Suprapubic skin (tissue), 4 donors: ENCODE measurements at regions not wholly inside any gene's neighbourhood (a gene's known extent, or its start where the extent isn't known, plus 50 kb on each side); places are given as distances from the start of the nearest gene placed in this dataset.

Experiments
- CTCF ChIP-seq, 2 donors: fragments of 200-600 bp in 1 of 2; fragments of 450-650 bp in 1 of 2; sonication (generic) in 1 of 2; IDR thresholded peaks; one replicate each; pipeline ENCODE4 v1.5.1; 2016 to 2019; ENCODE audit warnings: antibody characterized with exemption in 2 of 2, mild to moderate bottlenecking in 1 of 2, moderate library complexity in 1 of 2
- EP300 ChIP-seq: sonication (generic); formaldehyde crosslinking; IDR thresholded peaks from one replicate; pipeline ENCODE4 v1.6.1; 2017; ENCODE audit warnings: antibody characterized with exemption
- POLR2AphosphoS5 ChIP-seq, 3 donors: sonication (generic); formaldehyde crosslinking; IDR thresholded peaks; one replicate each; pipeline ENCODE4 v1.6.1; 2017; ENCODE audit warnings: antibody characterized with exemption in 3 of 3

DNA sequence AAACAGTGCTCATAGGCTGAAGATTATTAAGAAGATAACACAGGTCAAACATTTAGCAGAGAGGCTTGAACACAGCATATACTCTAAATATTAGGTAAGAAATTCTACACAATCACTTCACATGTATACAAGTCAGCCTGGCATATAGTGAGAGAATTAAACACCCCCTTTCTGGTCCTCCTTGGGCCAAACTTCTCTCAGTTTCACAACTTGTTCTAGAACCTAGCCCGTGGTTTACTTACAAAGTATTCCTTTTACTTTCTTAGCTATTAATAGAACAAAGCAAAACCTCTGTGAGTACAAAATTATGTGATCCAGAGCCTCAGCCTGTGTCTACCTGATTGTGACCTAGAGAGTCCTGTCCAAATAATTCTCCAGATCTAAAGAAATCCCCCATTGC lies 562.8 kb downstream of the TNS1 start:
- no peak for TF ChIP-seq CTCF (IDR thresholded peaks at IDR 0.05)
- no peak for TF ChIP-seq EP300
- no peak for TF ChIP-seq POLR2AphosphoS5 (IDR thresholded peaks at IDR 0.05)
